Breast epithelium (tissue), 4 donors: ENCODE measurements at regions not wholly inside any gene's neighbourhood (a gene's known extent, or its start where the extent isn't known, plus 50 kb on each side); places are given as distances from the start of the nearest gene placed in this dataset.

Source experiments
- DNase-seq, 2 donors: peaks; one replicate each; pipeline ENCODE4 v3.0.0-alpha.2; 2019; ENCODE audit warnings: low spot score in 2 of 2
- H3K27ac ChIP-seq, 2 donors: fragments of 200-600 bp; sonication (generic) in 1 of 2; one replicate each; pipeline ENCODE4 v1.5.1; 2016 to 2019; ENCODE audit warnings: mild to moderate bottlenecking in 1 of 2
- H3K27me3 ChIP-seq, 2 donors: fragments of 200-600 bp; sonication (generic) in 1 of 2; one replicate each; pipeline versions ENCODE4 v1.5.1 to v1.6.0; 2017 to 2019; ENCODE audit warnings: control low read depth in 1 of 2, mild to moderate bottlenecking in 1 of 2
- H3K36me3 ChIP-seq: fragments of 200-600 bp; one replicate; pipeline ENCODE4 v1.5.1; 2019
- H3K4me1 ChIP-seq, 2 donors: fragments of 200-600 bp; sonication (generic); one replicate each; pipeline ENCODE4 v1.5.1; 2016 to 2019; ENCODE audit warnings: control low read depth in 1 of 2
- H3K4me3 ChIP-seq, 3 donors: fragments of 200-600 bp; sonication (generic); 1 replicate in 2 of 3; 2 replicates in 1 of 3; pipeline ENCODE4 v1.5.1; 2016 to 2019; ENCODE audit warnings: mild to moderate bottlenecking in 3 of 3, moderate library complexity in 2 of 3
- H3K9me3 ChIP-seq, 2 donors: fragments of 200-600 bp; sonication (generic) in 1 of 2; one replicate each; pipeline ENCODE4 v1.5.1; 2016 to 2019; ENCODE audit warnings: control low read depth in 1 of 2
- POLR2A ChIP-seq: fragments of 450-650 bp; IDR thresholded peaks from one replicate; pipeline ENCODE4 v1.6.1; 2016; ENCODE audit warnings: antibody characterized with exemption, mild to moderate bottlenecking, moderate library complexity
- POLR2AphosphoS5 ChIP-seq, 3 donors: sonication (generic); formaldehyde crosslinking; IDR thresholded peaks; one replicate each; pipeline ENCODE4 v1.6.1; 2017; ENCODE audit warnings: antibody characterized with exemption in 3 of 3
- intact Hi-C: fragments of 100-400 bp; cut with DNase I; formaldehyde crosslinking; loops from one replicate; pipeline ENCODE4 v1.15.1; 2023; ENCODE audit warnings: low total_unique reads
- TF ChIP-seq, protein P1 (sequence below), 3 donors: fragments of 450-650 bp; IDR thresholded peaks; one replicate each; pipeline ENCODE4 v1.5.1; 2016 to 2017; ENCODE audit warnings: antibody characterized with exemption in 3 of 3, mild to moderate bottlenecking in 3 of 3, moderate library complexity in 3 of 3

DNA sequence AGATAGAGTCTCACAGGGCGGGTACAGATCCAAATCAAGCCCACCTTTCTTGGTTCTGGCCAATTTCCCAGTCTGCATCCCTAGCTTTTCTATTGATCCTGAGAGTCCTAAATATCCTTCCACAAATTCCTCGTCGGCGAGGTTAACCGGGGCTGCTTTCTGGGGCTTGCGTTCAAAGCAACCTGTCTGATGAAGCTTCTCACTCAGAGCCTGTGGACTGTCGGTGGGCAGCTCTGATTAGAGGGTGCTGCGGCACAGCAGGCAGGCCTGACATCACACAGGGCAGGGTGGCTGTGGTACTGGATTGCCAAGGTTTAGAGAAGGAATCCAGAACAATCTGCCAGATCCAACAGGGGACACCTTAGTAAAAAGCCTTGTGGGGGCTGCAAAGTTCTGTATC, 338.0 kb upstream of the ZMIZ1 start:
- TF ChIP-seq POLR2A (no peak), POLR2AphosphoS5 (IDR thresholded peaks at IDR 0.05) (no peak)
- TF ChIP-seq, protein P1, sequence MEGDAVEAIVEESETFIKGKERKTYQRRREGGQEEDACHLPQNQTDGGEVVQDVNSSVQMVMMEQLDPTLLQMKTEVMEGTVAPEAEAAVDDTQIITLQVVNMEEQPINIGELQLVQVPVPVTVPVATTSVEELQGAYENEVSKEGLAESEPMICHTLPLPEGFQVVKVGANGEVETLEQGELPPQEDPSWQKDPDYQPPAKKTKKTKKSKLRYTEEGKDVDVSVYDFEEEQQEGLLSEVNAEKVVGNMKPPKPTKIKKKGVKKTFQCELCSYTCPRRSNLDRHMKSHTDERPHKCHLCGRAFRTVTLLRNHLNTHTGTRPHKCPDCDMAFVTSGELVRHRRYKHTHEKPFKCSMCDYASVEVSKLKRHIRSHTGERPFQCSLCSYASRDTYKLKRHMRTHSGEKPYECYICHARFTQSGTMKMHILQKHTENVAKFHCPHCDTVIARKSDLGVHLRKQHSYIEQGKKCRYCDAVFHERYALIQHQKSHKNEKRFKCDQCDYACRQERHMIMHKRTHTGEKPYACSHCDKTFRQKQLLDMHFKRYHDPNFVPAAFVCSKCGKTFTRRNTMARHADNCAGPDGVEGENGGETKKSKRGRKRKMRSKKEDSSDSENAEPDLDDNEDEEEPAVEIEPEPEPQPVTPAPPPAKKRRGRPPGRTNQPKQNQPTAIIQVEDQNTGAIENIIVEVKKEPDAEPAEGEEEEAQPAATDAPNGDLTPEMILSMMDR (IDR thresholded peaks at IDR 0.05): no peak
- no peak for DNase-seq
- intact Hi-C loops: loop anchor here (1.0 kb wide), 1 partner anchor 38 kb away; no protein-coding TSS in a partner anchor
- Histone ChIP-seq H3K27me3 (no peaks in the 10 kb centered on the region), H3K27ac (no peak overlapping the region), H3K4me3 (no peak overlapping the region), H3K9me3 (no peaks in the 10 kb centered on the region), H3K4me1 (no peaks in the 10 kb centered on the region), H3K36me3 (no peaks in the 10 kb centered on the region)

DNA sequence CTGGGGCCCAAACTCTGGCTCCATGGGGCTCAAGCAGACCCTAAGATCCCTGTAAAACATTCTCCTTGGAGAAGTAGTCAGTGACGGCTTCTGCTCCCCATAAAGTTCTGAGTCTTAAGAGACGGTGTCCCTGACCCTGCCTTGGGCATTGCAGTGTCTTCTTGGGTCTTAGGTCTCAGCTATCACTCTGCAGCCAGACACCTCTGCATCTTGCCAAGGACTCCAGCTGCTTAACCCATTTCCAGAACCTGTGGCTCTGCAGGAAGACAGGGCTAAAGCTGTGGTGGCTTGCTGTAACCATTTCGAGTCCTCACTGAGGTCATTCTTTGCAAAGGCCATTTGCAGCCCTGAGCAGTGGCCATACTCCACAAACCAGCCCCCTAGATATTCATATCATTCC, 337.1 kb upstream of the ZMIZ1 start:
- H3K4me3 ChIP-seq: no peak overlapping the region
- no peaks in the 10 kb centered on the region for H3K4me1 ChIP-seq
- H3K27ac ChIP-seq: no peak overlapping the region
- no peak for TF ChIP-seq POLR2AphosphoS5 (IDR thresholded peaks at IDR 0.05)
- TF ChIP-seq, protein P1 (IDR thresholded peaks at IDR 0.05): no peak
- no peak for TF ChIP-seq POLR2A
- intact Hi-C loops: loop anchor here (1.0 kb wide), 1 partner anchor 37 kb away; no protein-coding TSS in a partner anchor
- no peaks in the 10 kb centered on the region for H3K9me3 ChIP-seq
- no peak for DNase-seq
- no peaks in the 10 kb centered on the region for H3K36me3 ChIP-seq
- no peaks in the 10 kb centered on the region for H3K27me3 ChIP-seq

DNA sequence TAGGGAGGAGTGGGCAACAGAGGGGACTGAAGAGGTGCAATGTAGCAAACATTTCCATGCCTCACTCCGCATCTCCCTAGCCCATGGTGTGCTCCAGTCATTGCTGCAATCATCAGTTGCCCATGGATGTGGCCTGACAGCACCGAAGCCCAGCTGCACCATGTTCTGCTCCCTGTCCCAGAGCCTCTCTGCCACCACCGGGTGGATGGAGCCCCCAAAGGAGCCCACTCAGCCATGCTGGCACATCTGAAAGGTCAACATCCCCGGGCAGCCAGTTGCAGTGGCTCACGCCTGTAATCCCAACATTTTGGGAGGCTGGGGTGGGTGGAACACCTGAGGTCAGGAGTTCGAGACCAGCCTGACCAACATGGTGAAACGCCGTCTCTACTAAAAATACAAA, 336.4 kb upstream of the ZMIZ1 start:
- no peak overlapping the region for H3K27ac ChIP-seq
- TF ChIP-seq, protein P1 (IDR thresholded peaks at IDR 0.05): no peak
- TF ChIP-seq POLR2A (no peak), POLR2AphosphoS5 (IDR thresholded peaks at IDR 0.05) (no peak)
- H3K36me3 ChIP-seq: no peaks in the 10 kb centered on the region
- no peaks in the 10 kb centered on the region for H3K27me3 ChIP-seq
- no peak overlapping the region for H3K4me3 ChIP-seq
- H3K9me3 ChIP-seq: no peaks in the 10 kb centered on the region
- intact Hi-C loops: no loop called here
- no peaks in the 10 kb centered on the region for H3K4me1 ChIP-seq
- no peak for DNase-seq

DNA sequence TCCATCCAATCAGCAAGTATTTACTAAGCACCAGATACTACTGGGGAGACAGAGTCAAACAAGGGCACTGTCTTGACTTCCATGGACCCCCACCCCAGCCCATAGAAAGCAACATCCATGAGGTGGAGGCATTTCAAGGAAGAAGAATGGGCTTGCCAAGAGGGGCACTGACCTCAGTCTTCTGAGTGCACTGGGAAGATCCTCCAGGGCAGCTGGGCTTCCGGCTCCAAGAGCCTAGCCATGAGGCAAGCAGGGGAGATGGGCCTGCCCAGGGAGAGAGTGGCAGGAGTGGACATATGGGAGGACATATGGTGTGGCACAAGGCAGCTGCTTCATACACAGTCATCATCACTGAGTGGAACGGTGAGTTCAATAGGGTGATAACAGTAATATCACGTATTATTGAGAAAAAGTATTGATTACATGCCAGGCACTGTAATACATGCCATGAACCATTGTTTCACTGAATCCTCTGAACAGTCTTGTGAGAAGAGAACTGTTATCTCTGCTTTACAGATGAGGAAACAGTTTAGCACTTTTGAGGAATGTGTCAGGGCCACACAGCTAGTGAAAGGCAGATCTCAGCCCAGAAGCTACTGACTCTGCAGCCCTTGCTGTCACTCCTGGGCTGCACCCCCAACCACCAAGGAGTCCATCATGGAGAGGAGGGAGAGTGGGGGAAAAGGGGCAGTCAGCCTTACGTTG, 331.7 kb upstream of the ZMIZ1 start:
- TF ChIP-seq POLR2AphosphoS5 (IDR thresholded peaks at IDR 0.05) (no peak), POLR2A (no peak)
- TF ChIP-seq, protein P1 (IDR thresholded peaks at IDR 0.05): no peak
- no peak overlapping the region for H3K27ac ChIP-seq
- intact Hi-C loops: no loop called here
- H3K4me3 ChIP-seq: no peak overlapping the region
- H3K9me3 ChIP-seq: no peaks in the 10 kb centered on the region
- no peaks in the 10 kb centered on the region for H3K27me3 ChIP-seq
- no peaks in the 10 kb centered on the region for H3K36me3 ChIP-seq
- H3K4me1 ChIP-seq: no peaks in the 10 kb centered on the region
- DNase-seq: no peak

DNA sequence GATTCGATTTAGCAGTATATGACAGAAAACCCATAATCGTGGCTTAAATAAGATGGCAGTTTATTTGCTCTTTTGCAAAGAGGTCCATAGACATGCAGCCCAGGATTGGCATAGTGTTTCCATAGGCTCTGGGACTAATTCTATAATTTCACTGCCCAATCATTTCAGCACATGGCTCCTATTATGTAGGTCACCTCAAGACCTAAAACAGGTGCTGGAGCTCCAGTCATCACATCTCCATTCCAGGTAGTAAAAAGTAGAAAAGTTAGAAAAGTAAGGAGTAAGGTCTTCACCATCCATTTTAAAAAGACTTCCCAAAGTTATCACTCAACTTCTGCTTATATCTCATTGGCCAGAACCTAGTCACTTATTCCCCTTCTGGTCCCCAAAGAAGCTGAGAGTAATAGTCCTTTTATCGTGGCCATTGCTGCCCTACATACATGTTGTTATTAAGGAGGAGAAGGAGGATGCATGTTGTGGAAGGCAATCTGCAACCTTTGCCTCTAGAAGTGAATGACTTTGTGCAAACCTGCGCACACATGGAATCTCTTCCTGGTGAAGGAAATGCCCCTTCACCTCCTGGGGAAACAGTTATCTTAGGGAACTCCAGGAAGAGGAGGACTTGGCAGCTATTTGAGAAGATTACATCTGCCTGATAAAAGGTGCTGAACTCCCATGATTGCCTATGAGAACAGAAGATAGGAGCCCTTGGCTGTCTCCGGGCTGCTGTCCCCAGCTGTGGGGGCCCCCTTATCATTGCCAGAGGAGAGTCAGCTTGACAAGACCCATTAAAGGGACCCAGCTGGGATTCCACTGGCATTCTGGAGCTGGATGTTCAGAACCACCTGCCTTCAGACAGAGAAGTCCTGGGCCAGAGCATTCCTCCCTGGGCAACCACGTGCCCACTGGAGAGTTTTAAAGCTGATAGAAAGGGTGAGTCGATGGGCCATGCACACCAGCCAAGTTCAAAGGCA, 330.6 kb upstream of the ZMIZ1 start:
- H3K4me1 ChIP-seq: no peaks in the 10 kb centered on the region
- TF ChIP-seq, protein P1 (IDR thresholded peaks at IDR 0.05): no peak
- no peak for TF ChIP-seq POLR2A
- no peak for TF ChIP-seq POLR2AphosphoS5 (IDR thresholded peaks at IDR 0.05)
- intact Hi-C loops: no loop called here
- H3K36me3 ChIP-seq: no peaks in the 10 kb centered on the region
- DNase-seq: no peak
- no peak overlapping the region for H3K27ac ChIP-seq
- H3K27me3 ChIP-seq: no peaks in the 10 kb centered on the region
- H3K4me3 ChIP-seq: no peak overlapping the region
- H3K9me3 ChIP-seq: no peaks in the 10 kb centered on the region
